Pancreas (tissue), 10 donors: ENCODE measurements at regions not wholly inside any gene's neighbourhood (a gene's known extent, or its start where the extent isn't known, plus 50 kb on each side); places are given as distances from the start of the nearest gene placed in this dataset.

Experiments
- ATAC-seq, 4 donors: fragments of 200-7000 bp; cut with Tn5 transposase; one replicate each; pipeline versions ENCODE4 v1.8.0 to v1.9.1; 2020; ENCODE audit warnings: mild to moderate bottlenecking in 4 of 4, moderate library complexity in 4 of 4
- DNase-seq, 6 donors: peaks; one replicate each; pipeline ENCODE4 v3.0.0-alpha.2; 2020
- FAIRE-seq: peaks from 2 replicates; lab custom pipeline; 2012; peaks lifted over from hg19 to GRCh38; lab: Jason Lieb, UNC
- H3K27ac ChIP-seq, 4 donors: fragments of 200-600 bp; sonication (generic); 1 replicate in 3 of 4; 2 replicates in 1 of 4; pipeline versions ENCODE4 v1.5.0 to v1.8.0; 2020
- H3K27me3 ChIP-seq, 4 donors: fragments of 200-600 bp; one replicate each; pipeline ENCODE4 v1.8.0; 2021
- H3K36me3 ChIP-seq, 3 donors: fragments of 200-600 bp; sonication (generic) in 1 of 3; one replicate each; pipeline versions ENCODE4 v1.5.0 to v1.8.0; 2020 to 2021
- H3K4me1 ChIP-seq, 3 donors: fragments of 200-600 bp; one replicate each; pipeline ENCODE4 v1.8.0; 2021
- H3K4me3 ChIP-seq, 4 donors: fragments of 200-600 bp; sonication (generic) in 2 of 4; one replicate each; pipeline versions ENCODE4 v1.5.0 to v1.8.0; 2020 to 2021
- H3K9me3 ChIP-seq, 4 donors: fragments of 200-600 bp; one replicate each; pipeline ENCODE4 v1.8.0; 2021
- CTCF ChIP-seq, 4 donors: fragments of 200-600 bp; sonication (generic) in 3 of 4; IDR thresholded peaks; one replicate each; pipeline versions ENCODE4 v1.5.0 to v1.8.0; 2021; ENCODE audit warnings: antibody characterized with exemption in 4 of 4
- whole genome bisulfite sequencing, 2 donors: extraction: QIAGEN DNeasy Blood & Tissue Kit; methylation state at CpG; one replicate each; pipeline ENCODE4 v1.1.7; 2013; 5-methylcytosine and 5-hydroxymethylcytosine counted together
- intact Hi-C, 3 donors: fragments of 100-400 bp; cut with DNase I; formaldehyde crosslinking; loops; one replicate each; pipeline versions ENCODE4 v1.11.1 to v1.14.2; 2022
- donor health status: healthy with polysubstance abuse.
- donor health status: DM: no; HTN: no; CAD: no; lungs with moderate emphysema.
- donor health status: DM: no; HTN: no; CAD: no.
- donor health status: control.
- donor health status: control.
- donor health status: Bipolar disorder and iron deficiency.
- donor health status: DM: yes; HTN: yes; CAD: no.
- donor health status: DM: no; HTN: no; CAD: no.
- donor health status: DM: no; HTN: no; CAD: no.
- donor health status: DM: yes; HTN: yes; CAD: no.

GRCh38 chr12:124412646-124413015, 117.7 kb downstream of the RFLNA start:
- DNase-seq (no peak), FAIRE-seq (no peak), ATAC-seq (no peak)
- TF ChIP-seq CTCF (IDR thresholded peaks at IDR 0.05) = no peak
- Histone ChIP-seq H3K27me3 (no peaks in the 10 kb centered on the region), H3K9me3 (no peaks in the 10 kb centered on the region), H3K4me3 (no peak overlapping the region), H3K36me3 (no peaks in the 10 kb centered on the region), H3K4me1 (peaks cover 0 to 11% (median 7%) of the 10 kb centered on the region in 3 donors), H3K27ac (no peak overlapping the region)
- WGBS, 2 donors = 91% methylated on average over 13 of the region's 13 CpGs
- intact Hi-C loops = no loop called here

GRCh38 chr12:124411953-124412645, 117.2 kb downstream of the RFLNA start:
- FAIRE-seq = no peak
- Histone ChIP-seq H3K27me3 (no peaks in the 10 kb centered on the region), H3K27ac (no peak overlapping the region), H3K36me3 (no peaks in the 10 kb centered on the region), H3K4me1 (peaks cover 0 to 11% (median 7%) of the 10 kb centered on the region in 3 donors), H3K4me3 (no peak overlapping the region), H3K9me3 (no peaks in the 10 kb centered on the region)
- intact Hi-C loops = no loop called here
- DNase-seq = no peak
- 88 to 91% methylated on average over 22 of the region's 22 CpGs for WGBS, 2 donors
- TF ChIP-seq CTCF (IDR thresholded peaks at IDR 0.05) = no peak
- ATAC-seq = no peak

GRCh38 chr12:124411281-124411878, 116.5 kb downstream of the RFLNA start:
- Histone ChIP-seq H3K36me3 (no peaks in the 10 kb centered on the region), H3K27ac (peak overlapping the region in 1 of 4 donors; percentile 12), H3K4me3 (no peak overlapping the region), H3K27me3 (no peaks in the 10 kb centered on the region), H3K4me1 (peaks cover 0 to 11% (median 7%) of the 10 kb centered on the region in 3 donors), H3K9me3 (no peaks in the 10 kb centered on the region)
- FAIRE-seq (no peak), ATAC-seq (peak in 3 of 4 donors; percentile 14 to 24 (median 19)), DNase-seq (no peak)
- TF ChIP-seq CTCF (IDR thresholded peaks at IDR 0.05) = no peak
- WGBS, 2 donors = 87 to 91% methylated on average over 25 of the region's 25 CpGs
- intact Hi-C loops = no loop called here

- 29 to 50% methylated on average over 15 of the region's 15 CpGs for WGBS, 2 donors
- DNase-seq (peak in 2 of 6 donors; percentile 58 to 59), FAIRE-seq (no peak), ATAC-seq (peak; percentile 16 to 53 (median 45))
- TF ChIP-seq CTCF (IDR thresholded peaks at IDR 0.05) = no peak
- H3K4me3 ChIP-seq = no peak overlapping the region
- no peaks in the 10 kb centered on the region for H3K27me3 ChIP-seq
- intact Hi-C loops = no loop called here
- H3K4me1 ChIP-seq = peaks cover 0 to 11% (median 7%) of the 10 kb centered on the region in 3 donors
- no peaks in the 10 kb centered on the region for H3K36me3 ChIP-seq
- peak overlapping the region in 2 of 4 donors; percentile 29 to 38 for H3K27ac ChIP-seq
- no peaks in the 10 kb centered on the region for H3K9me3 ChIP-seq
Observed at GRCh38 chr12:124410354-124411175, 115.7 kb downstream of the RFLNA start.
